Smooth muscle cell (in vitro differentiated cells): ENCODE measurements at regions not wholly inside any gene's neighbourhood (a gene's known extent, or its start where the extent isn't known, plus 50 kb on each side); places are given as distances from the start of the nearest gene placed in this dataset.
"Not testable (repeated sequence)": the region's sequence is repeated elsewhere in the genome, so short reads cannot be mapped to it uniquely, and the experiment has no call there.

Experiments used
- DNase-seq: peaks from one replicate; lab custom pipeline; 2025; ENCODE audit not compliant: unreplicated experiment; lab: John Stamatoyannopoulos, UW
- H2AFZ ChIP-seq: fragments of 200-600 bp; sonication (generic); 2 replicates; pipeline ENCODE4 v1.6.0; 2016; ENCODE audit warnings: antibody characterized with exemption, low read depth, mild to moderate bottlenecking
- H3F3A ChIP-seq: fragments of 200-600 bp; sonication (generic); 2 replicates; pipeline ENCODE4 v1.6.0; 2017; ENCODE audit warnings: antibody characterized with exemption, low read depth
- H3K27ac ChIP-seq: fragments of 200-600 bp; sonication (generic); 2 replicates; pipeline ENCODE4 v1.5.1; 2016; ENCODE audit warnings: low read depth, mild to moderate bottlenecking
- H3K27me3 ChIP-seq: fragments of 200-600 bp; sonication (generic); 2 replicates; pipeline ENCODE4 v1.6.1; 2016; ENCODE audit warnings: low read depth, mild to moderate bottlenecking
- H3K36me3 ChIP-seq: fragments of 200-600 bp; sonication (generic); 2 replicates; pipeline ENCODE4 v1.5.1; 2016; ENCODE audit warnings: low read depth
- H3K4me1 ChIP-seq: fragments of 200-600 bp; sonication (generic); 2 replicates; pipeline ENCODE4 v1.5.1; 2016; ENCODE audit warnings: low read depth
- H3K4me2 ChIP-seq: fragments of 200-600 bp; sonication (generic); 2 replicates; pipeline ENCODE4 v1.6.0; 2016; ENCODE audit warnings: mild to moderate bottlenecking
- H3K4me3 ChIP-seq: fragments of 200-600 bp; sonication (generic); 2 replicates; pipeline ENCODE4 v1.5.1; 2016; ENCODE audit warnings: mild to moderate bottlenecking
- H3K79me2 ChIP-seq: fragments of 200-600 bp; sonication (generic); 2 replicates; pipeline ENCODE4 v1.6.0; 2016; ENCODE audit warnings: low read depth, mild to moderate bottlenecking
- H3K9ac ChIP-seq: fragments of 200-600 bp; sonication (generic); 2 replicates; pipeline ENCODE4 v1.6.0; 2016; ENCODE audit warnings: low read depth
- H3K9me3 ChIP-seq: fragments of 200-600 bp; sonication (generic); replicated peaks from 2 replicates; pipeline ENCODE4 v1.5.1; 2016; ENCODE audit warnings: low read depth
- H4K20me1 ChIP-seq: fragments of 200-600 bp; sonication (generic); 2 replicates; pipeline ENCODE4 v1.6.0; 2016; ENCODE audit warnings: low read depth
- WGBS: methylation state at CpG from one replicate; pipeline ENCODE4 v1.1.7; 2016; ENCODE audit warnings: low lambda C conversion rate; 5-methylcytosine and 5-hydroxymethylcytosine counted together
- TF ChIP-seq, protein P1 (sequence below): fragments of 200-600 bp; sonication (generic); IDR thresholded peaks from 2 replicates; pipeline ENCODE4 v1.5.1; 2017; ENCODE audit warnings: borderline replicate concordance, mild to moderate bottlenecking, antibody characterized with exemption; ENCODE audit not compliant: insufficient read depth, poor library complexity, severe bottlenecking

DNA sequence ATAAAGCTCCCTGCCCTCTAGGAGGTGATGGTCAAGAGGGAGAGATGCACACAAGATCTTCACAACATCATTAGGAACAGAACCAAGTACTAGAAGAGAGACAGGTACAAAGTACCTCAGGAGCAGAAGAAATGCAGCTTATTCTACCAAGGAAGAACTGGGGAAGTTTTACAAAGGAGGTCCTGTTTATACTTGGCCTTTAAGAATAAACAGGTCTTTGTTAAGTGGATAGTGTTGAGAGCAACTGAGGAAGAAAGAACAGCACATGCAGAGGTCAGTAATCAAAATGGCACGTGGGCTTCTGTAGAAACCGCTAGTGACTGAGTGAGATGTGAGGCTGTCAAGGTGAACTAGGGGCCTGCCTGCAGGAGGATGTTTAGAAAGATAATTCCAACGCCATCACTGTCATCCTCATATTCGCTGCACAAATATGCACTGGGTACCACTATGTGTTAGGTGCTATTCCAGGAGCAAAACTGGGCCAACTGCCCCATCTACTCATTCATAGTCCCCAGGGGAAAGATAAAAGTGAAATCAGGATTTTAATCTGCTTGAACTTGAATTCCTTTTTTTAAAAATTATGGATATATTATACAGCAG, 61.1 kb downstream of the ID4 start:
- no peaks in the 10 kb centered on the region for H3K27me3 ChIP-seq
- H3K9ac ChIP-seq = no peak overlapping the region
- TF ChIP-seq, protein P1, sequence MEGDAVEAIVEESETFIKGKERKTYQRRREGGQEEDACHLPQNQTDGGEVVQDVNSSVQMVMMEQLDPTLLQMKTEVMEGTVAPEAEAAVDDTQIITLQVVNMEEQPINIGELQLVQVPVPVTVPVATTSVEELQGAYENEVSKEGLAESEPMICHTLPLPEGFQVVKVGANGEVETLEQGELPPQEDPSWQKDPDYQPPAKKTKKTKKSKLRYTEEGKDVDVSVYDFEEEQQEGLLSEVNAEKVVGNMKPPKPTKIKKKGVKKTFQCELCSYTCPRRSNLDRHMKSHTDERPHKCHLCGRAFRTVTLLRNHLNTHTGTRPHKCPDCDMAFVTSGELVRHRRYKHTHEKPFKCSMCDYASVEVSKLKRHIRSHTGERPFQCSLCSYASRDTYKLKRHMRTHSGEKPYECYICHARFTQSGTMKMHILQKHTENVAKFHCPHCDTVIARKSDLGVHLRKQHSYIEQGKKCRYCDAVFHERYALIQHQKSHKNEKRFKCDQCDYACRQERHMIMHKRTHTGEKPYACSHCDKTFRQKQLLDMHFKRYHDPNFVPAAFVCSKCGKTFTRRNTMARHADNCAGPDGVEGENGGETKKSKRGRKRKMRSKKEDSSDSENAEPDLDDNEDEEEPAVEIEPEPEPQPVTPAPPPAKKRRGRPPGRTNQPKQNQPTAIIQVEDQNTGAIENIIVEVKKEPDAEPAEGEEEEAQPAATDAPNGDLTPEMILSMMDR = no peak
- H3K79me2 ChIP-seq = no peaks in the 10 kb centered on the region
- no peak overlapping the region for H2AFZ ChIP-seq
- no peaks in the 10 kb centered on the region for H3K36me3 ChIP-seq
- H3K4me1 ChIP-seq = no peaks in the 10 kb centered on the region
- no peaks in the 10 kb centered on the region for H3F3A ChIP-seq
- no peak overlapping the region for H3K27ac ChIP-seq
- no peaks in the 10 kb centered on the region for H3K9me3 ChIP-seq
- H3K4me3 ChIP-seq = no peak overlapping the region
- DNase-seq = no peak
- WGBS = 69% methylated on average over 4 of the region's 4 CpGs
- no peak overlapping the region for H3K4me2 ChIP-seq
- H4K20me1 ChIP-seq = no peaks in the 10 kb centered on the region

DNA sequence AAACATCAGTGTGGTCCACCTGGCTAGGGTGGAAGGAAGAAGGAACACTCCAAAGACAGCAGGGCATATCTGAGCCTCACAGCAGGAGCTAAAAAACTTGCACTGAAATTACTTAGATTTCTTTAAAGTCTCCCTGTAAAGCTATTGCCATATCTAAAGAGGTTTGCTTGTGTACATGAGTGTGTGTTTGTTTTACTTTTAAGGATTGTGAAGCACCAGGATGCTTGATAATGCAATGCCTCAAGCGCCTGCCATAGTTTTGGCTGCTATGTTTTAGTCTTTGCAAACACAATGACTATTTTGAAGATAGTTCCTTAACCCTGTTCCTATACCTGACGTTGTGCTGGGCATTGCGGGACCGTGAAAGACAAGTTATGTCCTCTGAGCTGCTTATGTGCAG, 65.0 kb downstream of the ID4 start:
- Histone ChIP-seq H3F3A (no peaks in the 10 kb centered on the region), H3K9ac (no peak overlapping the region), H3K4me2 (no peak overlapping the region), H2AFZ (no peak overlapping the region), H3K9me3 (no peaks in the 10 kb centered on the region), H3K36me3 (no peaks in the 10 kb centered on the region), H3K27me3 (no peaks in the 10 kb centered on the region), H3K4me1 (no peaks in the 10 kb centered on the region), H4K20me1 (no peaks in the 10 kb centered on the region), H3K4me3 (no peak overlapping the region), H3K27ac (no peak overlapping the region), H3K79me2 (no peaks in the 10 kb centered on the region)
- WGBS = 89% methylated on average over 4 of the region's 4 CpGs
- DNase-seq = no peak
- TF ChIP-seq, protein P1 = no peak

- not testable (repeated sequence) for H2AFZ ChIP-seq, H3K27ac ChIP-seq, H4K20me1 ChIP-seq, H3K27me3 ChIP-seq, H3K9ac ChIP-seq, H3F3A ChIP-seq, H3K9me3 ChIP-seq, H3K4me1 ChIP-seq, H3K4me3 ChIP-seq, H3K36me3 ChIP-seq, H3K79me2 ChIP-seq, H3K4me2 ChIP-seq, DNase-seq
- 81% methylated on average over 6 of the region's 6 CpGs for WGBS
These were observed 67.2 kb downstream of the ID4 start for GRCh38 chr6:19904408-19904807.

- DNase-seq = no peak
- Histone ChIP-seq H3K79me2 (no peaks in the 10 kb centered on the region), H3K27ac (no peak overlapping the region), H3F3A (no peaks in the 10 kb centered on the region), H3K4me2 (no peak overlapping the region), H4K20me1 (no peaks in the 10 kb centered on the region), H3K4me3 (no peak overlapping the region), H3K9ac (no peak overlapping the region), H2AFZ (no peak overlapping the region), H3K9me3 (no peaks in the 10 kb centered on the region), H3K36me3 (no peaks in the 10 kb centered on the region), H3K4me1 (no peaks in the 10 kb centered on the region), H3K27me3 (no peaks in the 10 kb centered on the region)
- TF ChIP-seq, protein P1 = no peak
- 39% methylated on average over 1 of the region's 1 CpG for WGBS
These were observed 68.4 kb downstream of the ID4 start for GRCh38 chr6:19905584-19905983.
